Loucy (cell line): ENCODE measurements at regions not wholly inside any gene's neighbourhood (a gene's known extent, or its start where the extent isn't known, plus 50 kb on each side); places are given as distances from the start of the nearest gene placed in this dataset.

Source experiments
- H2AFZ ChIP-seq: fragments of 200-600 bp; sonication (generic); 2 replicates; pipeline ENCODE4 v1.6.0; 2016; ENCODE audit warnings: antibody characterized with exemption, mild to moderate bottlenecking, low read length, moderate library complexity
- H3F3A ChIP-seq: fragments of 200-600 bp; 2 replicates; pipeline ENCODE4 v1.6.0; 2016; ENCODE audit warnings: antibody characterized with exemption, low read depth, mild to moderate bottlenecking
- H3K27me3 ChIP-seq: fragments of 200-600 bp; sonication (generic); 2 replicates; pipeline ENCODE4 v1.6.1; 2014; ENCODE audit warnings: low read length, mild to moderate bottlenecking; ENCODE audit not compliant: insufficient read depth, poor library complexity, severe bottlenecking
- H3K36me3 ChIP-seq: fragments of 200-600 bp; sonication (generic); 2 replicates; pipeline ENCODE4 v1.6.1; 2016; ENCODE audit warnings: low read length; ENCODE audit not compliant: insufficient read depth
- H3K4me1 ChIP-seq: fragments of 200-600 bp; sonication (generic); 2 replicates; pipeline ENCODE4 v1.5.1; 2014; ENCODE audit warnings: low read length, mild to moderate bottlenecking; ENCODE audit not compliant: insufficient read depth, poor library complexity, severe bottlenecking
- H3K4me2 ChIP-seq: fragments of 200-600 bp; sonication (generic); 2 replicates; pipeline ENCODE4 v1.6.0; 2014; ENCODE audit warnings: antibody characterized with exemption, low read length, low read depth, mild to moderate bottlenecking; ENCODE audit not compliant: poor library complexity, severe bottlenecking
- H3K4me3 ChIP-seq: fragments of 200-600 bp; sonication (generic); 2 replicates; pipeline ENCODE4 v1.5.1; 2014; ENCODE audit warnings: low read length, mild to moderate bottlenecking, mixed read lengths; ENCODE audit not compliant: poor library complexity, severe bottlenecking
- H3K79me2 ChIP-seq: fragments of 200-600 bp; sonication (generic); 2 replicates; pipeline ENCODE4 v1.6.1; 2014; ENCODE audit warnings: low read length; ENCODE audit not compliant: insufficient read depth
- H3K9ac ChIP-seq: fragments of 200-600 bp; sonication (generic); 2 replicates; pipeline ENCODE4 v1.6.0; 2014; ENCODE audit warnings: mild to moderate bottlenecking, low read depth, low read length, moderate library complexity; ENCODE audit not compliant: poor library complexity, severe bottlenecking
- H3K9me2 ChIP-seq: fragments of 200-600 bp; sonication (generic); replicated peaks from 2 replicates; pipeline ENCODE4 v1.6.1; 2016; ENCODE audit warnings: low read depth, low read length, mixed read lengths
- H3K9me3 ChIP-seq: fragments of 200-600 bp; sonication (generic); 2 replicates; pipeline ENCODE4 v1.6.1; 2014; ENCODE audit warnings: mild to moderate bottlenecking, antibody characterized with exemption, low read length, low read depth; ENCODE audit not compliant: insufficient read depth
- H4K20me1 ChIP-seq: fragments of 200-600 bp; sonication (generic); 2 replicates; pipeline ENCODE4 v1.6.0; 2014; ENCODE audit warnings: antibody characterized with exemption, low read length, mild to moderate bottlenecking; ENCODE audit not compliant: insufficient read depth, poor library complexity, severe bottlenecking
- CTCF ChIP-seq: fragments of 200-600 bp; sonication (generic); conservative IDR thresholded peaks from 2 replicates; pipeline ENCODE4 v1.5.1; 2014; ENCODE audit warnings: mild to moderate bottlenecking, antibody characterized with exemption, low read length
- EZH2phosphoT487 ChIP-seq: fragments of 200-600 bp; IDR thresholded peaks from 2 replicates; pipeline ENCODE4 v1.6.1; 2018; ENCODE audit warnings: antibody characterized with exemption, mild to moderate bottlenecking, moderate library complexity, borderline replicate concordance

GRCh38 chr5:128645581-128645980 lies 107.5 kb upstream of the FBN2 start:
- Histone ChIP-seq H3K4me3 (no peak overlapping the region), H3F3A (no peaks in the 10 kb centered on the region), H4K20me1 (no peaks in the 10 kb centered on the region), H3K4me2 (no peak overlapping the region), H2AFZ (no peak overlapping the region), H3K9me3 (no peaks in the 10 kb centered on the region), H3K4me1 (no peaks in the 10 kb centered on the region), H3K36me3 (no peaks in the 10 kb centered on the region), H3K79me2 (no peaks in the 10 kb centered on the region), H3K27me3 (no peaks in the 10 kb centered on the region), H3K9me2 (no peaks in the 10 kb centered on the region), H3K9ac (no peak overlapping the region)
- TF ChIP-seq CTCF (no peak), EZH2phosphoT487 (no peak)

- H4K20me1 ChIP-seq = no peaks in the 10 kb centered on the region
- H3K79me2 ChIP-seq = no peaks in the 10 kb centered on the region
- H2AFZ ChIP-seq = no peak overlapping the region
- TF ChIP-seq CTCF (no peak), EZH2phosphoT487 (no peak)
- no peaks in the 10 kb centered on the region for H3K4me1 ChIP-seq
- H3F3A ChIP-seq = no peaks in the 10 kb centered on the region
- no peak overlapping the region for H3K4me2 ChIP-seq
- no peaks in the 10 kb centered on the region for H3K27me3 ChIP-seq
- H3K9ac ChIP-seq = no peak overlapping the region
- no peaks in the 10 kb centered on the region for H3K9me2 ChIP-seq
- no peaks in the 10 kb centered on the region for H3K36me3 ChIP-seq
- H3K4me3 ChIP-seq = no peak overlapping the region
- H3K9me3 ChIP-seq = no peaks in the 10 kb centered on the region
These were observed 108.1 kb upstream of the FBN2 start for GRCh38 chr5:128646176-128646575.

- H3K79me2 ChIP-seq = no peaks in the 10 kb centered on the region
- H3K9ac ChIP-seq = no peak overlapping the region
- H3F3A ChIP-seq = no peaks in the 10 kb centered on the region
- TF ChIP-seq CTCF = no peak
- no peak for TF ChIP-seq EZH2phosphoT487
- no peaks in the 10 kb centered on the region for H3K9me3 ChIP-seq
- no peak overlapping the region for H3K4me2 ChIP-seq
- no peaks in the 10 kb centered on the region for H3K4me1 ChIP-seq
- no peaks in the 10 kb centered on the region for H3K9me2 ChIP-seq
- no peaks in the 10 kb centered on the region for H3K36me3 ChIP-seq
- no peaks in the 10 kb centered on the region for H4K20me1 ChIP-seq
- no peak overlapping the region for H3K4me3 ChIP-seq
- H2AFZ ChIP-seq = no peak overlapping the region
- H3K27me3 ChIP-seq = no peaks in the 10 kb centered on the region
These were observed 111.1 kb upstream of the FBN2 start for GRCh38 chr5:128649192-128649591.
